Fibroblast of lung (primary cell): ENCODE measurements at regions not wholly inside any gene's neighbourhood (a gene's known extent, or its start where the extent isn't known, plus 50 kb on each side); places are given as distances from the start of the nearest gene placed in this dataset.

Experiments
- CTCF ChIP-seq, 2 donors: IDR thresholded peaks in 1 of 2; conservative IDR thresholded peaks in 1 of 2; 1 replicate in 1 of 2; 2 replicates in 1 of 2; pipeline ENCODE4 v1.5.1; 2011 to 2012; ENCODE audit warnings: low read length in 2 of 2, control low read depth in 1 of 2, inconsistent platforms in 1 of 2, low read depth in 1 of 2, mild to moderate bottlenecking in 1 of 2
- EZH2 ChIP-seq: IDR thresholded peaks from 2 replicates; pipeline ENCODE4 v1.5.1; 2012; ENCODE audit warnings: low read length, control low read depth, mild to moderate bottlenecking; ENCODE audit errors: missing control alignments

GRCh38 chr15:93612953-93613352, 523.9 kb upstream of the RGMA start:
- TF ChIP-seq CTCF (conservative IDR thresholded peaks at IDR 0.05 in 1 of 2, IDR thresholded peaks at IDR 0.05 in 1 of 2; ENCODE audit: low read depth in 1 of 2, low read length in 2 of 2) (no peak), EZH2 (no peak)
